ENCODE measurements at regions not wholly inside any gene's neighbourhood (a gene's known extent, or its start where the extent isn't known, plus 50 kb on each side); places are given as distances from the start of the nearest gene placed in this dataset.

DNA sequence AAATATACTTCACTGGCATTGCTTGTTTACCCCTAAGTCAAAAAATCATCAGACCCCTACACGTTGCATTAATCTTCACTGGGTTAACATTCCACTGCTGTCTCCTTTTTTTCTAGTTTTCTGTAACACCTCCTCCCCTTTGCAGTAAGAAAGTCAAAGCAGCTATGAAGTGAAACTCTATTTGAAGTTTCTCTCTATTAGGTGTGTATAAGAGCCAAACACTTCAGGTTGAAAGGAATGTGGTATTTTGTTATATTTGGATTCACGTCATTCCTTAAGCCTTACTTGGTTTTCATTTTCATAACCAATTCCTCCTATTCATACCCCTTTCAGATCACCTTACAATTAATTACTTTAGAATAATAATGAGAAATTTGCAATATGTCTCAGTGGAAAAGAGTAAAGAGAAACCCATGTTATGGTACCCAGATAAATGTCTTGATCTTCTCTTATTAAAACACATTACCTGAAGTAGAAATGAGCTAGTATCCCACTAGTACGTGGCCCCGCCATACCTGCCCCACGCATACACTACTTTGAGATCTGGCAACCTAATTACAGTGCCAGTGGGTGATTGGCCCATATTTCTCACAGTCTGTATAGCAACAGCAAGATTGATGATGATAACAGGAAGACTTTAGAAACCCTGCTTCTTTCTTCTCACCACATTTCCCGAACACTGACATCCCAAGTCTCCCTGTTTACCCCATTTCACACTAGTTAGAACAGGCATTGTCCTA lies 236.4 kb upstream of the RGS6 start:
- TF ChIP-seq, protein P1, sequence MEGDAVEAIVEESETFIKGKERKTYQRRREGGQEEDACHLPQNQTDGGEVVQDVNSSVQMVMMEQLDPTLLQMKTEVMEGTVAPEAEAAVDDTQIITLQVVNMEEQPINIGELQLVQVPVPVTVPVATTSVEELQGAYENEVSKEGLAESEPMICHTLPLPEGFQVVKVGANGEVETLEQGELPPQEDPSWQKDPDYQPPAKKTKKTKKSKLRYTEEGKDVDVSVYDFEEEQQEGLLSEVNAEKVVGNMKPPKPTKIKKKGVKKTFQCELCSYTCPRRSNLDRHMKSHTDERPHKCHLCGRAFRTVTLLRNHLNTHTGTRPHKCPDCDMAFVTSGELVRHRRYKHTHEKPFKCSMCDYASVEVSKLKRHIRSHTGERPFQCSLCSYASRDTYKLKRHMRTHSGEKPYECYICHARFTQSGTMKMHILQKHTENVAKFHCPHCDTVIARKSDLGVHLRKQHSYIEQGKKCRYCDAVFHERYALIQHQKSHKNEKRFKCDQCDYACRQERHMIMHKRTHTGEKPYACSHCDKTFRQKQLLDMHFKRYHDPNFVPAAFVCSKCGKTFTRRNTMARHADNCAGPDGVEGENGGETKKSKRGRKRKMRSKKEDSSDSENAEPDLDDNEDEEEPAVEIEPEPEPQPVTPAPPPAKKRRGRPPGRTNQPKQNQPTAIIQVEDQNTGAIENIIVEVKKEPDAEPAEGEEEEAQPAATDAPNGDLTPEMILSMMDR (IDR thresholded peaks at IDR 0.05; ENCODE audit: insufficient read depth, low read length, poor library complexity, severe bottlenecking): no peak
- TF ChIP-seq EZH2phosphoT487 (conservative IDR thresholded peaks at IDR 0.05; ENCODE audit: low read length): no peak

Data from SU-DHL-6 (cell line).